ENCODE measurements at regions not wholly inside any gene's neighbourhood (a gene's known extent, or its start where the extent isn't known, plus 50 kb on each side); places are given as distances from the start of the nearest gene placed in this dataset.

- DNase-seq = no peak
Measured at GRCh38 chr3:159779883-159780282, 208.8 kb upstream of the IL12A start.

GRCh38 chr3:159781867-159782266 lies 206.8 kb upstream of the IL12A start:
- no peak for DNase-seq

- no peak for DNase-seq
Measured at GRCh38 chr3:159782724-159783421, 205.8 kb upstream of the IL12A start.

- DNase-seq = no peak
Measured at GRCh38 chr3:159783780-159784742, 204.6 kb upstream of the IL12A start.

- DNase-seq = no peak
Measured at GRCh38 chr3:159785273-159785708, 203.3 kb upstream of the IL12A start.

GRCh38 chr3:159786489-159787177 lies 202.0 kb upstream of the IL12A start:
- DNase-seq = no peak

GRCh38 chr3:159787178-159787574 lies 201.5 kb upstream of the IL12A start:
- DNase-seq = no peak

- no peak for DNase-seq
Measured at GRCh38 chr3:159787794-159788205, 200.8 kb upstream of the IL12A start.

GRCh38 chr3:159788291-159788690 lies 200.3 kb upstream of the IL12A start:
- no peak for DNase-seq

- DNase-seq = no peak
Measured at GRCh38 chr3:159789017-159789416, 199.6 kb upstream of the IL12A start.

GRCh38 chr3:159789742-159790635 lies 198.6 kb upstream of the IL12A start:
- DNase-seq = no peak

- DNase-seq = no peak
Measured at GRCh38 chr3:159791336-159791735, 197.3 kb upstream of the IL12A start.

GRCh38 chr3:159792070-159792469 lies 196.6 kb upstream of the IL12A start:
- DNase-seq = no peak

GRCh38 chr3:159795042-159795441 lies 193.6 kb upstream of the IL12A start:
- no peak for DNase-seq

GRCh38 chr3:159795681-159796175 lies 192.9 kb upstream of the IL12A start:
- no peak for DNase-seq

GRCh38 chr3:159796226-159796625 lies 192.4 kb upstream of the IL12A start:
- no peak for DNase-seq

GRCh38 chr3:159796744-159797143 lies 191.9 kb upstream of the IL12A start:
- DNase-seq = no peak

- DNase-seq = no peak
Measured at GRCh38 chr3:159797771-159798170, 190.9 kb upstream of the IL12A start.

GRCh38 chr3:159798951-159799350 lies 189.7 kb upstream of the IL12A start:
- DNase-seq = no peak

- no peak for DNase-seq
Measured at GRCh38 chr3:159800434-159801155, 188.0 kb upstream of the IL12A start.

GRCh38 chr3:159802864-159803263 lies 185.8 kb upstream of the IL12A start:
- DNase-seq = no peak

All from NCI-H1436 (cell line).